Common myeloid progenitor, CD34-positive (primary cell): ENCODE measurements at regions not wholly inside any gene's neighbourhood (a gene's known extent, or its start where the extent isn't known, plus 50 kb on each side); places are given as distances from the start of the nearest gene placed in this dataset.

Source experiments
- CTCF ChIA-PET: fragments of 350-600 bp; sonication (Branson Sonifier 250); formaldehyde crosslinking; loops from one replicate; lab custom pipeline; 2021; ENCODE audit warnings: antibody characterized with exemption; lab: Charles Lee
- POLR2A ChIA-PET: fragments of 350-600 bp; sonication (Branson Sonifier 250); formaldehyde crosslinking; loops from one replicate; lab custom pipeline; 2021; ENCODE audit warnings: antibody characterized with exemption; lab: Charles Lee
- DNase-seq, 3 donors: peaks; one replicate each; pipeline versions ENCODE4 v3.0.0 to v3.0.0-alpha.2; 2013
- H3K27ac ChIP-seq, 2 experiments: 1 replicate in 1 of 2; 2 replicates in 1 of 2; pipeline ENCODE4 v1.7.0; 2013; ENCODE audit warnings: inconsistent platforms in 2 of 2, low read length in 2 of 2, mild to moderate bottlenecking in 2 of 2, low read depth in 1 of 2, moderate library complexity in 1 of 2; ENCODE audit not compliant: severe bottlenecking in 2 of 2, insufficient read depth in 1 of 2, poor library complexity in 1 of 2
- H3K27me3 ChIP-seq, 5 experiments: replicated peaks in 2 of 5; 1 replicate in 3 of 5; 2 replicates in 2 of 5; pipeline versions ENCODE4 v1.6.1 to v1.7.0; 2013; ENCODE audit warnings: low read length in 4 of 5, mild to moderate bottlenecking in 2 of 5, moderate library complexity in 2 of 5, inconsistent platforms in 1 of 5; ENCODE audit not compliant: insufficient read depth in 5 of 5, control insufficient read depth in 4 of 5
- H3K36me3 ChIP-seq, 4 experiments: 1 replicate in 2 of 4; 2 replicates in 2 of 4; pipeline versions ENCODE4 v1.6.1 to v1.7.0; 2013; ENCODE audit warnings: low read length in 3 of 4, control low read depth in 1 of 4, mild to moderate bottlenecking in 1 of 4; ENCODE audit not compliant: control insufficient read depth in 4 of 4, insufficient read depth in 4 of 4
- H3K4me1 ChIP-seq, 4 experiments: 1 replicate in 3 of 4; 2 replicates in 1 of 4; pipeline versions ENCODE4 v1.6.1 to v1.7.1; 2013; ENCODE audit warnings: low read length in 3 of 4, mild to moderate bottlenecking in 3 of 4, control low read depth in 1 of 4, inconsistent platforms in 1 of 4, moderate library complexity in 1 of 4; ENCODE audit not compliant: control insufficient read depth in 4 of 4, insufficient read depth in 4 of 4; ENCODE audit errors: control extremely low read depth in 1 of 4
- H3K4me3 ChIP-seq, 7 experiments: 1 replicate in 4 of 7; 2 replicates in 3 of 7; pipeline versions ENCODE4 v1.5.1 to v1.7.0; 2013; ENCODE audit warnings: mild to moderate bottlenecking in 7 of 7, low read length in 6 of 7, moderate library complexity in 6 of 7, inconsistent platforms in 2 of 7, low read depth in 2 of 7, control low read depth in 1 of 7; ENCODE audit not compliant: insufficient read depth in 4 of 7, control insufficient read depth in 1 of 7; ENCODE audit errors: extremely low read depth in 1 of 7
- H3K9me3 ChIP-seq, 5 experiments: 1 replicate in 4 of 5; 2 replicates in 1 of 5; pipeline versions ENCODE4 v1.6.1 to v1.7.1; 2013; ENCODE audit warnings: low read length in 4 of 5, mild to moderate bottlenecking in 2 of 5, inconsistent platforms in 1 of 5, low read depth in 1 of 5, moderate library complexity in 1 of 5; ENCODE audit not compliant: control insufficient read depth in 4 of 5, insufficient read depth in 2 of 5; ENCODE audit errors: control extremely low read depth in 1 of 5
- WGBS: methylation state at CpG from one replicate; pipeline ENCODE4 v1.1.5; 2013; ENCODE audit not compliant: insufficient coverage; 5-methylcytosine and 5-hydroxymethylcytosine counted together

DNA sequence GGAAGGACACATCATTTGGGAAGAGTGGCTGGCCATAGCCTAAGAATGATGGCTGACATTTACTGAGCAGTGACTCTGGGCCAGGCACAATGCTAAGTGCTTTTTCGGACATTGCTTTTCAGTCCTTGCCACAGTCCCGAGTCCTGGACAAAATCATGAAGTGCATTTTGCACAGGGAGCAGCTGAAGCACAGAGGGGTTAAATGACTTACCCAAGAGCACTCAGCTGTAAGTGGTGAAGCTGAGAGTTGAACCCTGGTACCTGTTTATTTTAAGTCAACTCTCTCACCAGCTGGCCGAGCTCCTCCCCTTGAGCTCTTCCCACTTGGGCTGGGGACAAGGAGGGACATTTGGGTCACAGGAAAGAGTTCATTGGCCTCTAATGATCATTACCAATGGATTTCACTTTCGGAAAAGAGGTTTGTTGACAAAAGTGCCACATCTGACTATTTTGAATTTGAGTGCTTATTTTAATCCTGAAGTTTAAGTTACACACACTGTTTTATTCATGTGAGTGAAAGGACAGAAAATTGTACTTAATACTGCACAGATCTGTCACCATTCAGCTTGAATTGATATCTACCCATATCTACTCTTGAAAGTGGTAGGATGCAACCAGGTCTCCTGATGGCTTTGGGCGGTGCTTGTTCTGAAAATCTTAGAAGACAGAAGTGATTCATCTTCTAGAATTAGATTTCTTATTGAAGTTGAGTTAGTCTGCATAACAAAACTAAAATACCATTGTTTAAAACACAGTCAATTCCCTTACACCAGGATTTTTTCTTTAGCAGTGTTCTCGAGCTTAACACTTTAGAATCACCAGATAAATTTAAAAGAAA is 368.7 kb upstream of the PROK2 start:
- no peak for DNase-seq
- POLR2A ChIA-PET = no interaction called here
- CTCF ChIA-PET = interaction anchor here (1.4 to 2.0 kb wide), 3 partner anchors 9 to 668 kb away, joined by 3 to 6 read pairs (median 4); no protein-coding TSS in a partner anchor

GRCh38 chr3:72152551-72153476 is 367.9 kb upstream of the PROK2 start:
- WGBS = 64% methylated on average over 21 of the region's 21 CpGs
- POLR2A ChIA-PET = no interaction called here
- H3K36me3 ChIP-seq = no peaks in the 10 kb centered on the region
- H3K4me1 ChIP-seq = peaks cover 0 to 6% (median under 1%) of the 10 kb centered on the region in 4 experiments
- H3K9me3 ChIP-seq = peaks cover 0 to 14% (median 0%) of the 10 kb centered on the region in 5 experiments
- H3K27ac ChIP-seq = peak overlapping the region in 1 of 2 experiments; percentile 14
- H3K27me3 ChIP-seq = no peaks in the 10 kb centered on the region
- H3K4me3 ChIP-seq = no peak overlapping the region
- DNase-seq = peak; percentile 44 to 58 (median 55)
- CTCF ChIA-PET = interaction anchor here (0.7 to 2.0 kb wide), 4 partner anchors 10 to 669 kb away, joined by 3 to 6 read pairs (median 4); no protein-coding TSS in a partner anchor

More for the DNA sequence above, 368.7 kb upstream of the PROK2 start:
- peaks cover 0 to 10% (median 3%) of the 10 kb centered on the region in 4 experiments for H3K4me1 ChIP-seq
- peaks cover 0 to 8% (median 0%) of the 10 kb centered on the region in 5 experiments for H3K9me3 ChIP-seq
- no peaks in the 10 kb centered on the region for H3K27me3 ChIP-seq
- H3K36me3 ChIP-seq = no peaks in the 10 kb centered on the region
- 88% methylated on average over 4 of the region's 6 CpGs for WGBS
- no peak overlapping the region for H3K27ac ChIP-seq
- H3K4me3 ChIP-seq = no peak overlapping the region

DNA sequence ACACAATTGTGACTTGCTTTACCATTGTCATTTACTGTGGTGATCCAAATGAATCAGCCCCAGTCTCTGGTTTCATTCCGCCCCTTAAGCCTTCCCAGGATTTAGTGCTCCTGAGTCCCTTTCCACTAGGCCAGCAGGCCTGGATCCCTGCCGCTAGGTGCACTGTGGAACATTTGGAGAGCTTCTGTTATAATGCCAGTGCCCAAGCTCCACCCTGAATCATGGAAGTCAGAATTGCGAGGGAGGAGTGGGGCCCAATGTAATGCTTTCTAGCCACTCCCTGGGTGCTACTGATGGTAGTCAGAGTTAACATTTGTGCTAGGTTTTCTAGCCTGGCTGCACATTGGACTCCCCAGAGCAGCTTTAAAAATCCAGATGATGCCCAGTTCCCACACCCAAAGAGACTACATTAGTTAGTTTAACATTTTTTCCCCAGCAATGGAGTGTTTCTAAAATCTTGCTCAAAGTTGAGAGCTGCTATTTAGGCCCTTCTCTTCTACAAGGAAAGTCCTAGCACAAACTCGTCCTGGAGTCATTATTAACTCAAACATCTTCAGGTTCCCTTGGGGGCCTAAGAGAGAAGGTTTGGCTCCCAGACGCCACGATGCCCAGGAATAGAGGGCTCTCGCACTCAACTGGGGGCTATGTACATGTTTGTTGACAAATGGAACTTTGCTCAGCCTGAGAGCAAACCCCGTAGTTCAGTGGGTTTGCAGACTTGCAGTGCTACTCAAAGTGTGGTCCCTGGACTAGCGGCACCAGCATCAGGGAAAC is 366.7 kb upstream of the PROK2 start:
- peaks cover 0 to 15% (median 0%) of the 10 kb centered on the region in 5 experiments for H3K9me3 ChIP-seq
- no peaks in the 10 kb centered on the region for H3K27me3 ChIP-seq
- 99% methylated on average over 9 of the region's 9 CpGs for WGBS
- no peak for DNase-seq
- no peak overlapping the region for H3K27ac ChIP-seq
- CTCF ChIA-PET = interaction anchor here (0.7 to 0.8 kb wide), 2 partner anchors 12 to 134 kb away, joined by 3 read pairs; no protein-coding TSS in a partner anchor
- no peak overlapping the region for H3K4me3 ChIP-seq
- POLR2A ChIA-PET = interaction anchor here (0.9 kb wide), 1 partner anchor 11 kb away, joined by 4 read pairs; no protein-coding TSS in a partner anchor
- peaks cover 0 to 6% (median 0%) of the 10 kb centered on the region in 4 experiments for H3K4me1 ChIP-seq
- H3K36me3 ChIP-seq = no peaks in the 10 kb centered on the region

DNA sequence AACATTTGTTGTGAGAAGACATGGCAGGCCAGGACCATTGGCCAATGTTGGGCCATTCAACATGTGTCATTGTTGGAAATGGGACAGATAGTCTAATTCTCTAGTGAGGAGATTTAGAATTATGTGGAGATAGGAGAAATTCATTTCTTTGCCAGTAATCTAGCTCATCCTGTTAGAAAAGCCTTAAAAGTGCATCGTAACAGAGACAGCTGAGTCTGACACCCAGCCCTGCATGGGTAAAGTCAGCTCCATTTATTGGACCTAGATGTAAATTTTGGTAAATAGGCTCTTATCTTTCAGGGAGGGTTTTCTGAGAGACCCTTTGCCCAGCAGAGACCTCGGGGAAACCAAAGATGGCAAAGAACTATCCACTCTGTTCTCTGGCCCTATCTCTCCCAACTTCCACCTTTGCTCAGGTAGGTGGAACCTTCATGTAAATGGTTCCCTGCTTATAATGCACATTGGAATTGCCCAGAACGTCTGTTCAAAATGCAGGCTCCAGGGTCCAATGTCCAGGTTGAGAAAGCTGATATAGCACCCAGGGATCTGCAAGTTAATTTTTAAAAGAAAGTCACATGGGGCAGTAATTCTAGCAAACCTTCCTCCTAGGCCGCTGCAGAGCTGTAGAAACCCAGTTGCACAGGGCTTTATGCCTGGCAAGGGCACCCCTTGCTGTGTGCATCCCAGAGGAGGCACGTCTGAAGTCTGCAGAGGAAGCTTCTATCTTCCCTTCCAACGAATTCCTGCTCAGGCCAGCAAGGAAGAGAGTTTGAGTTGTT is 365.9 kb upstream of the PROK2 start:
- H3K9me3 ChIP-seq = peaks cover 0 to 15% (median 0%) of the 10 kb centered on the region in 5 experiments
- WGBS = 97% methylated on average over 3 of the region's 6 CpGs
- H3K27me3 ChIP-seq = no peaks in the 10 kb centered on the region
- no peak for DNase-seq
- H3K27ac ChIP-seq = no peak overlapping the region
- ChIA-PET POLR2A (interaction anchor here (0.9 kb wide), 1 partner anchor 10 kb away, joined by 4 read pairs; no protein-coding TSS in a partner anchor), CTCF (no interaction called here)
- no peak overlapping the region for H3K4me3 ChIP-seq
- peaks cover 0 to 6% (median under 1%) of the 10 kb centered on the region in 4 experiments for H3K4me1 ChIP-seq
- no peaks in the 10 kb centered on the region for H3K36me3 ChIP-seq

- Histone ChIP-seq H3K36me3 (no peaks in the 10 kb centered on the region), H3K27ac (no peak overlapping the region), H3K9me3 (peaks cover 0 to 15% (median 0%) of the 10 kb centered on the region in 5 experiments), H3K4me3 (no peak overlapping the region), H3K27me3 (no peaks in the 10 kb centered on the region), H3K4me1 (peaks cover 2 to 11% (median 8%) of the 10 kb centered on the region in 4 experiments)
- POLR2A ChIA-PET = no interaction called here
- no peak for DNase-seq
- WGBS = 100% methylated on average over 4 of the region's 8 CpGs
- CTCF ChIA-PET = no interaction called here
These were observed 364.8 kb upstream of the PROK2 start for GRCh38 chr3:72149645-72150300.
